ENCODE measurements at regions not wholly inside any gene's neighbourhood (a gene's known extent, or its start where the extent isn't known, plus 50 kb on each side); places are given as distances from the start of the nearest gene placed in this dataset.

DNA sequence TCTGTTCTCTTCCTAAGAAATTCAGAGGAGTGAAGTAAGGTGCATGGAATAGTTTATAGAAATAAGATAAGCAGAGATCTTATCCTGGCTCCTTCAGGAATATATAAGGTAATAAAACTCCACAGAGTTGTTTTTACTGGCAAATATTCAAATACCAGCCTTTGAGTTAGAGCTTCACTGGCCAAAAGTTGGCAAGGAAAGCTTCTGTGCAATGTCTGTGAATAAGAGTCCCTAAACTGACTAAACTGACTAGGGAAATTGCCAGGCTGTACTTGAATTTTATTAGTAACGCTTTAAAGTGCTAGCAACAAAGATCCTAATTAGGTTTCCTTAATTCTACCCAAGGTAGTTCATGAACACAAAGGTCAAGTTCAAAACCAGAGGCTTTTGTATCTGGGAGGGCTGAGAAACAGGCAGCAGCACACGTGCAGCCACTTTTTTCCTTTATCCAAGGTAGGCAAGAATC, 131.1 kb upstream of the MPDZ start:
- TF ChIP-seq, protein P1, sequence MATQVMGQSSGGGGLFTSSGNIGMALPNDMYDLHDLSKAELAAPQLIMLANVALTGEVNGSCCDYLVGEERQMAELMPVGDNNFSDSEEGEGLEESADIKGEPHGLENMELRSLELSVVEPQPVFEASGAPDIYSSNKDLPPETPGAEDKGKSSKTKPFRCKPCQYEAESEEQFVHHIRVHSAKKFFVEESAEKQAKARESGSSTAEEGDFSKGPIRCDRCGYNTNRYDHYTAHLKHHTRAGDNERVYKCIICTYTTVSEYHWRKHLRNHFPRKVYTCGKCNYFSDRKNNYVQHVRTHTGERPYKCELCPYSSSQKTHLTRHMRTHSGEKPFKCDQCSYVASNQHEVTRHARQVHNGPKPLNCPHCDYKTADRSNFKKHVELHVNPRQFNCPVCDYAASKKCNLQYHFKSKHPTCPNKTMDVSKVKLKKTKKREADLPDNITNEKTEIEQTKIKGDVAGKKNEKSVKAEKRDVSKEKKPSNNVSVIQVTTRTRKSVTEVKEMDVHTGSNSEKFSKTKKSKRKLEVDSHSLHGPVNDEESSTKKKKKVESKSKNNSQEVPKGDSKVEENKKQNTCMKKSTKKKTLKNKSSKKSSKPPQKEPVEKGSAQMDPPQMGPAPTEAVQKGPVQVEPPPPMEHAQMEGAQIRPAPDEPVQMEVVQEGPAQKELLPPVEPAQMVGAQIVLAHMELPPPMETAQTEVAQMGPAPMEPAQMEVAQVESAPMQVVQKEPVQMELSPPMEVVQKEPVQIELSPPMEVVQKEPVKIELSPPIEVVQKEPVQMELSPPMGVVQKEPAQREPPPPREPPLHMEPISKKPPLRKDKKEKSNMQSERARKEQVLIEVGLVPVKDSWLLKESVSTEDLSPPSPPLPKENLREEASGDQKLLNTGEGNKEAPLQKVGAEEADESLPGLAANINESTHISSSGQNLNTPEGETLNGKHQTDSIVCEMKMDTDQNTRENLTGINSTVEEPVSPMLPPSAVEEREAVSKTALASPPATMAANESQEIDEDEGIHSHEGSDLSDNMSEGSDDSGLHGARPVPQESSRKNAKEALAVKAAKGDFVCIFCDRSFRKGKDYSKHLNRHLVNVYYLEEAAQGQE (IDR thresholded peaks at IDR 0.05; ENCODE audit: insufficient read depth in 1 of 2, low read depth in 2 of 2, low read length in 1 of 2), result no peak
- TF ChIP-seq, protein P2, sequence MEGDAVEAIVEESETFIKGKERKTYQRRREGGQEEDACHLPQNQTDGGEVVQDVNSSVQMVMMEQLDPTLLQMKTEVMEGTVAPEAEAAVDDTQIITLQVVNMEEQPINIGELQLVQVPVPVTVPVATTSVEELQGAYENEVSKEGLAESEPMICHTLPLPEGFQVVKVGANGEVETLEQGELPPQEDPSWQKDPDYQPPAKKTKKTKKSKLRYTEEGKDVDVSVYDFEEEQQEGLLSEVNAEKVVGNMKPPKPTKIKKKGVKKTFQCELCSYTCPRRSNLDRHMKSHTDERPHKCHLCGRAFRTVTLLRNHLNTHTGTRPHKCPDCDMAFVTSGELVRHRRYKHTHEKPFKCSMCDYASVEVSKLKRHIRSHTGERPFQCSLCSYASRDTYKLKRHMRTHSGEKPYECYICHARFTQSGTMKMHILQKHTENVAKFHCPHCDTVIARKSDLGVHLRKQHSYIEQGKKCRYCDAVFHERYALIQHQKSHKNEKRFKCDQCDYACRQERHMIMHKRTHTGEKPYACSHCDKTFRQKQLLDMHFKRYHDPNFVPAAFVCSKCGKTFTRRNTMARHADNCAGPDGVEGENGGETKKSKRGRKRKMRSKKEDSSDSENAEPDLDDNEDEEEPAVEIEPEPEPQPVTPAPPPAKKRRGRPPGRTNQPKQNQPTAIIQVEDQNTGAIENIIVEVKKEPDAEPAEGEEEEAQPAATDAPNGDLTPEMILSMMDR (IDR thresholded peaks at IDR 0.05), result no peak
- peak; percentile 71 for TF ChIP-seq TCF7L2 (IDR thresholded peaks at IDR 0.05; ENCODE audit: low read depth, low read length)
